ENCODE measurements at regions not wholly inside any gene's neighbourhood (a gene's known extent, or its start where the extent isn't known, plus 50 kb on each side); places are given as distances from the start of the nearest gene placed in this dataset.

- DNase-seq, result no peak
These were observed 255.6 kb downstream of the PREX1 start for GRCh38 chr20:48571949-48572847.

- DNase-seq, result no peak
These were observed 258.1 kb downstream of the PREX1 start for GRCh38 chr20:48569679-48570078.

GRCh38 chr20:48568520-48568919, 259.3 kb downstream of the PREX1 start:
- no peak for DNase-seq

- DNase-seq, result no peak
These were observed 260.7 kb downstream of the PREX1 start for GRCh38 chr20:48567145-48567544.

- DNase-seq, result no peak
These were observed 262.7 kb downstream of the PREX1 start for GRCh38 chr20:48564982-48565539.

GRCh38 chr20:48563191-48563870, 264.5 kb downstream of the PREX1 start:
- no peak for DNase-seq

- no peak for DNase-seq
These were observed 265.1 kb downstream of the PREX1 start for GRCh38 chr20:48562586-48563116.

- DNase-seq, result no peak
These were observed 268.9 kb downstream of the PREX1 start for GRCh38 chr20:48558906-48559305.

- DNase-seq, result no peak
These were observed 270.4 kb downstream of the PREX1 start for GRCh38 chr20:48557380-48557779.

GRCh38 chr20:48556956-48557355, 270.8 kb downstream of the PREX1 start:
- DNase-seq, result no peak

GRCh38 chr20:48552550-48552949, 275.2 kb downstream of the PREX1 start:
- no peak for DNase-seq

- no peak for DNase-seq
These were observed 277.0 kb downstream of the PREX1 start for GRCh38 chr20:48550814-48551213.

- no peak for DNase-seq
These were observed 280.1 kb downstream of the PREX1 start for GRCh38 chr20:48547664-48548063.

GRCh38 chr20:48544402-48545339, 283.1 kb downstream of the PREX1 start:
- no peak for DNase-seq

GRCh38 chr20:48541581-48542071, 286.2 kb downstream of the PREX1 start:
- DNase-seq, result no peak

- no peak for DNase-seq
These were observed 288.9 kb downstream of the PREX1 start for GRCh38 chr20:48538856-48539255.

- DNase-seq, result no peak
These were observed 289.6 kb downstream of the PREX1 start for GRCh38 chr20:48538058-48538825.

GRCh38 chr20:48536206-48536605, 291.6 kb downstream of the PREX1 start:
- DNase-seq, result no peak

- DNase-seq, result no peak
These were observed 292.2 kb downstream of the PREX1 start for GRCh38 chr20:48535556-48535955.

- no peak for DNase-seq
These were observed 295.8 kb downstream of the PREX1 start for GRCh38 chr20:48532028-48532427.

GRCh38 chr20:48531505-48531904, 296.3 kb downstream of the PREX1 start:
- DNase-seq, result no peak

All from stimulated activated naive CD4-positive, alpha-beta T cell (primary cell).